GM12878 (cell line): ENCODE measurements at regions not wholly inside any gene's neighbourhood (a gene's known extent, or its start where the extent isn't known, plus 50 kb on each side); places are given as distances from the start of the nearest gene placed in this dataset.

Experiments
- ATAC-seq: fragments of 200-7000 bp; cut with Tn5 transposase; 3 replicates; pipeline ENCODE4 v1.9.1; 2020; ENCODE audit warnings: mild to moderate bottlenecking, moderate library complexity
- BruUV-seq: library from RNA; stranded (reverse); fragments of 400-500 nt; replicated peaks from 2 replicates; lab custom pipeline; 2021; lab: Mats Ljungman, UMichigan
- CTCF ChIA-PET: fragments of 300-600 bp; sonication (Branson Sonifier 250); formaldehyde crosslinking; extraction: SDS; loops from one replicate; lab custom pipeline; 2021; ENCODE audit warnings: inconsistent platforms; lab: Yijun Ruan, JAX
- POLR2A ChIA-PET: fragments of 350-600 bp; formaldehyde crosslinking; extraction: SDS; loops from one replicate; lab custom pipeline; 2021; ENCODE audit warnings: inconsistent platforms; lab: Charles Lee
- RAD21 ChIA-PET: fragments of 300-600 bp; sonication (Branson Sonifier 250); formaldehyde crosslinking; loops from one replicate; lab custom pipeline; 2023; ENCODE audit warnings: antibody characterized with exemption; ENCODE audit not compliant: unreplicated experiment; lab: Charles Lee
- SMC1A ChIA-PET: fragments of 300-600 bp; sonication (Branson Sonifier 250); formaldehyde crosslinking; loops from one replicate; lab custom pipeline; 2023; ENCODE audit not compliant: unreplicated experiment, uncharacterized antibody; lab: Charles Lee
- DNase-seq: peaks from one replicate; pipeline ENCODE4 v3.0.0-alpha.2; 2011; ENCODE audit warnings: low read depth, low spot score
- FAIRE-seq: peaks from 3 replicates; lab custom pipeline; 2011; peaks lifted over from hg19 to GRCh38; lab: Jason Lieb, UNC
- H2AFZ ChIP-seq: 2 replicates; pipeline ENCODE4 v1.6.0; 2011; ENCODE audit warnings: low read depth, low read length, control low read depth; ENCODE audit not compliant: control insufficient read depth
- H3K27ac ChIP-seq: 2 replicates; pipeline ENCODE4 v1.5.1; 2011; ENCODE audit warnings: control low read depth; ENCODE audit not compliant: control insufficient read depth, insufficient read depth
- H3K27me3 ChIP-seq, 2 experiments: replicated peaks in 1 of 2; 2 replicates each; pipeline versions ENCODE4 v1.6.0 to v1.6.1; 2011; ENCODE audit warnings: low read length in 1 of 2; ENCODE audit not compliant: control insufficient read depth in 2 of 2, insufficient read depth in 2 of 2
- H3K36me3 ChIP-seq, 2 experiments: 2 replicates each; pipeline ENCODE4 v1.5.1; 2011; ENCODE audit warnings: low read length in 1 of 2; ENCODE audit not compliant: control insufficient read depth in 2 of 2, insufficient read depth in 2 of 2
- H3K4me1 ChIP-seq: 2 replicates; pipeline ENCODE4 v1.6.1; 2011; ENCODE audit warnings: mild to moderate bottlenecking, low read length, moderate library complexity, mixed read lengths; ENCODE audit not compliant: control insufficient read depth, insufficient read depth
- H3K4me2 ChIP-seq: 2 replicates; pipeline ENCODE4 v1.6.0; 2011; ENCODE audit warnings: control low read depth; ENCODE audit not compliant: control insufficient read depth, insufficient read depth
- H3K4me3 ChIP-seq: fragments of 200-600 bp; sonication (generic); 2 replicates; pipeline ENCODE4 v1.5.1; 2016
- H3K79me2 ChIP-seq: 2 replicates; pipeline ENCODE4 v1.6.0; 2011; ENCODE audit warnings: low read length; ENCODE audit not compliant: control insufficient read depth, insufficient read depth
- H3K9ac ChIP-seq: 2 replicates; pipeline ENCODE4 v1.8.0; 2011; ENCODE audit warnings: low read length, control low read depth, mixed read lengths; ENCODE audit not compliant: control insufficient read depth, insufficient read depth
- H3K9me3 ChIP-seq: replicated peaks from 3 replicates; pipeline ENCODE4 v1.5.1; 2011; ENCODE audit warnings: mild to moderate bottlenecking, low read length; ENCODE audit not compliant: control insufficient read depth, insufficient read depth
- H4K20me1 ChIP-seq: 2 replicates; pipeline ENCODE4 v1.6.0; 2011; ENCODE audit not compliant: control insufficient read depth, insufficient read depth
- BMI1 ChIP-seq: fragments of 450-650 bp; IDR thresholded peaks from 2 replicates; pipeline ENCODE4 v1.6.1; 2016; ENCODE audit warnings: mild to moderate bottlenecking, moderate library complexity, borderline replicate concordance
- DPF2 ChIP-seq: fragments of 450-650 bp; IDR thresholded peaks from 2 replicates; pipeline ENCODE4 v1.6.1; 2017; ENCODE audit warnings: mild to moderate bottlenecking
- E2F4 ChIP-seq: IDR thresholded peaks from 2 replicates; pipeline ENCODE4 v1.6.1; 2012; ENCODE audit warnings: low read depth, low read length, improper control_type of control experiment
- E4F1 ChIP-seq: fragments of 450-650 bp; IDR thresholded peaks from 2 replicates; pipeline ENCODE4 v1.6.1; 2018; ENCODE audit warnings: borderline replicate concordance, mild to moderate bottlenecking; ENCODE audit not compliant: partially characterized antibody
- ESRRA ChIP-seq: IDR thresholded peaks from 2 replicates; pipeline ENCODE4 v1.6.1; 2012; ENCODE audit warnings: mild to moderate bottlenecking, low read length, improper control_type of control experiment
- PRDM15 ChIP-seq: fragments of 450-650 bp; formaldehyde crosslinking; IDR thresholded peaks from 2 replicates; pipeline ENCODE4 v1.4.0; 2020; ENCODE audit warnings: mild to moderate bottlenecking, moderate library complexity
- RAD21 ChIP-seq: IDR thresholded peaks from 2 replicates; pipeline ENCODE4 v1.6.1; 2011; ENCODE audit warnings: mild to moderate bottlenecking, low read depth, low read length, moderate library complexity; ENCODE audit not compliant: insufficient read depth
- RBBP5 ChIP-seq: fragments of 200-600 bp; sonication (generic); conservative IDR thresholded peaks from 2 replicates; pipeline ENCODE4 v1.6.1; 2016
- SIN3A ChIP-seq: IDR thresholded peaks from 2 replicates; pipeline ENCODE4 v1.6.1; 2012; ENCODE audit warnings: low read depth, low read length, improper control_type of control experiment
- SMC3 ChIP-seq: IDR thresholded peaks from 2 replicates; pipeline ENCODE4 v1.6.1; 2011; ENCODE audit warnings: low read length, improper control_type of control experiment, borderline replicate concordance
- TCF3 ChIP-seq: IDR thresholded peaks from 2 replicates; pipeline ENCODE4 v1.6.1; 2012; ENCODE audit warnings: low read depth, mild to moderate bottlenecking, low read length, borderline replicate concordance; ENCODE audit not compliant: insufficient read depth
- TCF7 ChIP-seq: IDR thresholded peaks from 2 replicates; pipeline ENCODE4 v1.6.1; 2014; ENCODE audit warnings: antibody characterized with exemption, borderline replicate concordance
- WGBS: methylation state at CpG from one replicate; pipeline ENCODE4 v1.1.6; 2016; ENCODE audit warnings: low lambda C conversion rate; ENCODE audit not compliant: insufficient replicate concordance, insufficient coverage; ENCODE audit errors: missing lambda C conversion rate; 5-methylcytosine and 5-hydroxymethylcytosine counted together
- in situ Hi-C: fragments of 300-500 bp; cut with MboI; formaldehyde crosslinking; loops from 9 replicates; pipeline ENCODE4 v1.14.3; 2018; ENCODE audit warnings: mixed read lengths
- intact Hi-C: fragments of 100-400 bp; cut with micrococcal nuclease; formaldehyde crosslinking; loops from one replicate; pipeline ENCODE4 v1.14.2; 2022; ENCODE audit not compliant: unreplicated experiment

GRCh38 chr1:14545422-14546025 is 53.0 kb upstream of the KAZN start:
- H3K9me3 ChIP-seq, result no peaks in the 10 kb centered on the region; the same call in 2 of the 3 replicates
- H2AFZ ChIP-seq, result no peak overlapping the region
- H3K27me3 ChIP-seq, result no peaks in the 10 kb centered on the region
- H3K4me3 ChIP-seq, result no peak overlapping the region
- POLR2A ChIA-PET, result interaction anchor here (1.0 to 1.4 kb wide), 2 partner anchors 11 to 24 kb away, joined by 3 read pairs; no protein-coding TSS in a partner anchor
- H3K4me2 ChIP-seq, result no peak overlapping the region
- TF ChIP-seq TCF7 (no peak), E4F1 (no peak), SMC3 (no peak), PRDM15 (no peak), E2F4 (no peak), TCF3 (no peak), SIN3A (no peak), BMI1 (no peak), ESRRA (no peak), RBBP5 (no peak), RAD21 (no peak), DPF2 (no peak)
- DNase-seq, result no peak
- H3K4me1 ChIP-seq, result no peaks in the 10 kb centered on the region
- H3K36me3 ChIP-seq, result no peaks in the 10 kb centered on the region
- no peaks in the 10 kb centered on the region for H4K20me1 ChIP-seq
- in situ Hi-C loops, result no loop called here
- RAD21 ChIA-PET, result interaction anchor here (0.8 to 1.7 kb wide), 3 partner anchors 8 to 25 kb away, joined by 3 read pairs; no protein-coding TSS in a partner anchor
- CTCF ChIA-PET, result interaction anchor here (1.4 to 2.6 kb wide), 2 partner anchors 12 to 110 kb away, joined by 3 to 9 read pairs; no protein-coding TSS in a partner anchor
- no peaks in the 10 kb centered on the region for H3K79me2 ChIP-seq
- H3K27ac ChIP-seq, result no peak overlapping the region
- SMC1A ChIA-PET, result interaction anchor here (1.3 to 1.7 kb wide), 2 partner anchors 23 to 25 kb away, joined by 4 to 7 read pairs; no protein-coding TSS in a partner anchor
- 38% methylated on average over 4 of the region's 4 CpGs for WGBS
- intact Hi-C loops, result no loop called here
- FAIRE-seq, result no peak
- no peak overlapping the region for H3K9ac ChIP-seq
- BruUV-seq, result no TSS peak
- no peak for ATAC-seq
